Keratinocyte (primary cell): ENCODE measurements at regions not wholly inside any gene's neighbourhood (a gene's known extent, or its start where the extent isn't known, plus 50 kb on each side); places are given as distances from the start of the nearest gene placed in this dataset.
"Not testable (repeated sequence)": the region's sequence is repeated elsewhere in the genome, so short reads cannot be mapped to it uniquely, and the experiment has no call there.

Experiments
- DNase-seq: peaks from one replicate; pipeline ENCODE4 v3.0.0-alpha.2; 2011; ENCODE audit warnings: low read depth, missing footprints, low spot score
- FAIRE-seq: peaks from 2 replicates; lab custom pipeline; 2011; peaks lifted over from hg19 to GRCh38; lab: Jason Lieb, UNC
- H2AFZ ChIP-seq: 2 replicates; pipeline ENCODE4 v1.6.0; 2012; ENCODE audit warnings: low read length, control low read depth, inconsistent platforms; ENCODE audit not compliant: control insufficient read depth
- H3K27ac ChIP-seq: 2 replicates; pipeline ENCODE4 v1.5.1; 2011; ENCODE audit warnings: low read length; ENCODE audit not compliant: control insufficient read depth, insufficient read depth
- H3K27me3 ChIP-seq: 3 replicates; pipeline ENCODE4 v1.6.0; 2011; ENCODE audit warnings: low read length; ENCODE audit not compliant: control insufficient read depth, insufficient read depth; ENCODE audit errors: extremely low read depth
- H3K36me3 ChIP-seq, 2 experiments: 2 replicates in 1 of 2; 3 replicates in 1 of 2; pipeline ENCODE4 v1.5.1; 2011; ENCODE audit warnings: low read length in 2 of 2, mild to moderate bottlenecking in 1 of 2; ENCODE audit not compliant: control insufficient read depth in 2 of 2, insufficient read depth in 2 of 2; ENCODE audit errors: extremely low read depth in 1 of 2
- H3K4me1 ChIP-seq: 3 replicates; pipeline ENCODE4 v1.5.1; 2011; ENCODE audit warnings: low read length; ENCODE audit not compliant: control insufficient read depth, insufficient read depth; ENCODE audit errors: extremely low read depth
- H3K4me2 ChIP-seq: 3 replicates; pipeline ENCODE4 v1.6.0; 2011; ENCODE audit warnings: low read depth, low read length; ENCODE audit not compliant: control insufficient read depth, insufficient read depth; ENCODE audit errors: extremely low read depth
- H3K4me3 ChIP-seq, 3 experiments: fragments of 200-600 bp in 1 of 3; sonication (generic) in 1 of 3; 2 replicates in 2 of 3; 3 replicates in 1 of 3; pipeline ENCODE4 v1.5.1; 2011 to 2016; ENCODE audit warnings: low read length in 3 of 3, mild to moderate bottlenecking in 3 of 3, control low read depth in 2 of 3, inconsistent platforms in 1 of 3, low read depth in 1 of 3, mixed read lengths in 1 of 3, mixed run types in 1 of 3, moderate library complexity in 1 of 3; ENCODE audit not compliant: control insufficient read depth in 2 of 3, insufficient read depth in 2 of 3; ENCODE audit errors: extremely low read depth in 1 of 3
- H3K79me2 ChIP-seq: 2 replicates; pipeline ENCODE4 v1.6.0; 2012; ENCODE audit warnings: low read length; ENCODE audit not compliant: control insufficient read depth, insufficient read depth
- H3K9ac ChIP-seq: 3 replicates; pipeline ENCODE4 v1.6.0; 2011; ENCODE audit warnings: low read length; ENCODE audit not compliant: control insufficient read depth, insufficient read depth; ENCODE audit errors: extremely low read depth
- H3K9me1 ChIP-seq: 3 replicates; pipeline ENCODE4 v1.6.0; 2011; ENCODE audit warnings: low read length; ENCODE audit not compliant: control insufficient read depth, insufficient read depth; ENCODE audit errors: extremely low read depth
- H3K9me3 ChIP-seq: 2 replicates; pipeline ENCODE4 v1.5.1; 2012; ENCODE audit warnings: low read depth, low read length; ENCODE audit not compliant: control insufficient read depth
- H4K20me1 ChIP-seq: 3 replicates; pipeline ENCODE4 v1.6.0; 2011; ENCODE audit warnings: low read length; ENCODE audit not compliant: control insufficient read depth, insufficient read depth; ENCODE audit errors: extremely low read depth
- EZH2 ChIP-seq: IDR thresholded peaks from one replicate; pipeline ENCODE4 v1.6.1; 2012; ENCODE audit warnings: inconsistent platforms, mild to moderate bottlenecking, low read length, moderate library complexity
- dilution Hi-C: fragments of 300-500 bp; cut with MboI; formaldehyde crosslinking; loops from one replicate; pipeline ENCODE4 v1.7.0; 2020; ENCODE audit warnings: low sequenced_read_pairs; ENCODE audit not compliant: extremely low pct_ligation_motif_present
- TF ChIP-seq, protein P1 (sequence below), 3 experiments: IDR thresholded peaks in 1 of 3; conservative IDR thresholded peaks in 1 of 3; optimal IDR thresholded peaks in 1 of 3; 2 replicates in 2 of 3; 3 replicates in 1 of 3; pipeline versions ENCODE3 to v1.5.1; 2011; ENCODE audit warnings: low read length in 3 of 3, mild to moderate bottlenecking in 3 of 3, moderate library complexity in 2 of 3, control low read depth in 1 of 3, inconsistent platforms in 1 of 3; ENCODE audit not compliant: insufficient read depth in 2 of 3; ENCODE audit errors: extremely low read depth in 1 of 3

DNA sequence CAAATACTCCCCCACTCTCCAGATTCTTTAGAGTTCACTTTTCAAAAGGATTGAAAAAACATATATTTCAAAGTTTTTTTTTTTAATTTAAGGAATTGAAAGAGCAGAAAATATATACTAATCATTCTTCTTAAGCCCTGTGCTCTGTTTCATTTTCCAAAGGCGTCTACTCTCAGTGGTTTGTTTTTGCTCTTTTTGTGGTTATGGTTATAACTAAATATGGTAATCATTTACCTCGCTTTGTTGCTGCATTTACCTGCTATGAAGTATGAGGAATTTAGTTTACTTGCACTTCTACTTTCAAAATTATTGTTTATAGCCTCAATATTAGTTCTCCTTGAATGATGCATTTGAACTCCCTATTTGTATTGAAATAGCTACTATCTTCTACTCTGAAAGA is 55.9 kb upstream of the LRRK2 start:
- dilution Hi-C loops: no loop called here
- DNase-seq: no peak
- Histone ChIP-seq H4K20me1 (no peaks in the 10 kb centered on the region), H2AFZ (no peak overlapping the region), H3K79me2 (no peaks in the 10 kb centered on the region), H3K4me1 (no peaks in the 10 kb centered on the region), H3K36me3 (no peaks in the 10 kb centered on the region), H3K4me3 (no peak overlapping the region), H3K27ac (no peak overlapping the region), H3K9me3 (no peaks in the 10 kb centered on the region), H3K27me3 (no peaks in the 10 kb centered on the region), H3K9ac (no peak overlapping the region), H3K9me1 (no peaks in the 10 kb centered on the region), H3K4me2 (no peak overlapping the region)
- FAIRE-seq: no peak
- TF ChIP-seq EZH2: no peak
- TF ChIP-seq, protein P1, sequence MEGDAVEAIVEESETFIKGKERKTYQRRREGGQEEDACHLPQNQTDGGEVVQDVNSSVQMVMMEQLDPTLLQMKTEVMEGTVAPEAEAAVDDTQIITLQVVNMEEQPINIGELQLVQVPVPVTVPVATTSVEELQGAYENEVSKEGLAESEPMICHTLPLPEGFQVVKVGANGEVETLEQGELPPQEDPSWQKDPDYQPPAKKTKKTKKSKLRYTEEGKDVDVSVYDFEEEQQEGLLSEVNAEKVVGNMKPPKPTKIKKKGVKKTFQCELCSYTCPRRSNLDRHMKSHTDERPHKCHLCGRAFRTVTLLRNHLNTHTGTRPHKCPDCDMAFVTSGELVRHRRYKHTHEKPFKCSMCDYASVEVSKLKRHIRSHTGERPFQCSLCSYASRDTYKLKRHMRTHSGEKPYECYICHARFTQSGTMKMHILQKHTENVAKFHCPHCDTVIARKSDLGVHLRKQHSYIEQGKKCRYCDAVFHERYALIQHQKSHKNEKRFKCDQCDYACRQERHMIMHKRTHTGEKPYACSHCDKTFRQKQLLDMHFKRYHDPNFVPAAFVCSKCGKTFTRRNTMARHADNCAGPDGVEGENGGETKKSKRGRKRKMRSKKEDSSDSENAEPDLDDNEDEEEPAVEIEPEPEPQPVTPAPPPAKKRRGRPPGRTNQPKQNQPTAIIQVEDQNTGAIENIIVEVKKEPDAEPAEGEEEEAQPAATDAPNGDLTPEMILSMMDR (optimal IDR thresholded peaks at IDR 0.05 in 1 of 3, IDR thresholded peaks at IDR 0.05 in 1 of 3, conservative IDR thresholded peaks at IDR 0.05 in 1 of 3; ENCODE audit: extremely low read depth in 1 of 3, insufficient read depth in 2 of 3, low read length in 3 of 3): no peak

- H3K9me1 ChIP-seq, H2AFZ ChIP-seq, DNase-seq, H4K20me1 ChIP-seq, H3K9ac ChIP-seq, dilution Hi-C loops, H3K79me2 ChIP-seq, H3K4me3 ChIP-seq, H3K36me3 ChIP-seq, H3K9me3 ChIP-seq, FAIRE-seq, H3K4me2 ChIP-seq, H3K27me3 ChIP-seq, H3K27ac ChIP-seq, H3K4me1 ChIP-seq: not testable (repeated sequence)
Measured at GRCh38 chr12:40168419-40168818, 56.4 kb upstream of the LRRK2 start.

DNA sequence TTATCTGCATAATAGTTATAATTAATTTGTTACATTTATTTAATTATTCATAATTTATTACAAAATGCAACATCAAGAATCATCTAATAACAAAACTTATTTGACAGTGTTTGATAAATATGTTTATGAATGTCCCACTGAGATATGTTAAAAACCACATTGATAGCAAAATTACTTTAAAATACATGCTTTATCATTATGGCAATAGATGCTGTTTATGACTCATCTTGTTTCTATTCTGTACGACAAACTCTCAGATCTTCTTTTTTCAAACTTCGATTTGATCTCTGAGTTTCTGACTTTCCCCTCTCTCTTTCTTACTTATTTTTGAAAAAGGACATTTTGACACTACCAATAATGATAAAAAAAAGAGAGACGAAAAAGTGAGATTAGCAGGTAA is 56.8 kb upstream of the LRRK2 start:
- no peak overlapping the region for H3K9ac ChIP-seq
- H3K36me3 ChIP-seq: no peaks in the 10 kb centered on the region
- no peak overlapping the region for H3K4me3 ChIP-seq
- no peaks in the 10 kb centered on the region for H3K27me3 ChIP-seq
- no peaks in the 10 kb centered on the region for H3K4me1 ChIP-seq
- no peak for FAIRE-seq
- no peaks in the 10 kb centered on the region for H3K79me2 ChIP-seq
- H3K4me2 ChIP-seq: no peak overlapping the region
- H4K20me1 ChIP-seq: no peaks in the 10 kb centered on the region
- no peak for DNase-seq
- H3K27ac ChIP-seq: no peak overlapping the region
- dilution Hi-C loops: no loop called here
- no peak for TF ChIP-seq EZH2
- TF ChIP-seq, protein P1 (optimal IDR thresholded peaks at IDR 0.05 in 1 of 3, IDR thresholded peaks at IDR 0.05 in 1 of 3, conservative IDR thresholded peaks at IDR 0.05 in 1 of 3; ENCODE audit: extremely low read depth in 1 of 3, insufficient read depth in 2 of 3, low read length in 3 of 3): no peak
- H3K9me3 ChIP-seq: no peaks in the 10 kb centered on the region
- no peaks in the 10 kb centered on the region for H3K9me1 ChIP-seq
- H2AFZ ChIP-seq: no peak overlapping the region
